Activated T-cell treated with anti-CD3 and anti-CD28 coated beads, Interleukin-2, amount 50 U/mL, for 4 hours (primary cell): ENCODE measurements at regions not wholly inside any gene's neighbourhood (a gene's known extent, or its start where the extent isn't known, plus 50 kb on each side); places are given as distances from the start of the nearest gene placed in this dataset.
"Not testable (repeated sequence)": the region's sequence is repeated elsewhere in the genome, so short reads cannot be mapped to it uniquely, and the experiment has no call there.

Experiments
- ATAC-seq, 2 donors: fragments of 200-7000 bp; cut with Tn5 transposase; one replicate each; pipeline ENCODE4 v1.10.0; 2021
- DNase-seq: peaks from one replicate; pipeline ENCODE4 v3.0.0-alpha.2; 2020
- H3K27me3 Mint-ChIP-seq: one replicate; pipeline ENCODE4 v1.8.0; 2021; ENCODE audit warnings: low read depth, mixed read lengths
- H3K36me3 Mint-ChIP-seq: one replicate; pipeline ENCODE4 v1.8.0; 2022; ENCODE audit warnings: mixed read lengths; ENCODE audit not compliant: insufficient read depth
- H3K4me1 Mint-ChIP-seq: one replicate; pipeline ENCODE4 v1.8.0; 2021; ENCODE audit warnings: low read depth, mixed read lengths
- H3K4me3 Mint-ChIP-seq: one replicate; pipeline ENCODE4 v1.8.0; 2021; ENCODE audit warnings: mild to moderate bottlenecking, moderate library complexity, mixed read lengths
- H3K9me3 Mint-ChIP-seq: one replicate; pipeline ENCODE4 v1.8.0; 2021; ENCODE audit warnings: mixed read lengths

GRCh38 chr2:242010252-242011166 lies 141.0 kb downstream of the RTP5 start:
- not testable (repeated sequence) for H3K4me1 Mint-ChIP-seq, ATAC-seq, H3K36me3 Mint-ChIP-seq, H3K27me3 Mint-ChIP-seq, H3K9me3 Mint-ChIP-seq, DNase-seq, H3K4me3 Mint-ChIP-seq

- Mint-ChIP-seq H3K27me3 (no peaks in the 10 kb centered on the region), H3K4me1 (no peaks in the 10 kb centered on the region), H3K36me3 (no peaks in the 10 kb centered on the region), H3K4me3 (no peak overlapping the region), H3K9me3 (no peaks in the 10 kb centered on the region)
- ATAC-seq (peak in 1 of 2 donors; percentile 28), DNase-seq (no peak)
These were observed 141.6 kb downstream of the RTP5 start for GRCh38 chr2:242011167-242011513.

GRCh38 chr2:242011516-242011915 lies 142.0 kb downstream of the RTP5 start:
- Mint-ChIP-seq H3K4me1 (no peaks in the 10 kb centered on the region), H3K36me3 (no peaks in the 10 kb centered on the region), H3K9me3 (no peaks in the 10 kb centered on the region), H3K27me3 (no peaks in the 10 kb centered on the region), H3K4me3 (no peak overlapping the region)
- ATAC-seq = no peak
- no peak for DNase-seq

- Mint-ChIP-seq H3K4me1 (no peaks in the 10 kb centered on the region), H3K36me3 (no peaks in the 10 kb centered on the region), H3K9me3 (no peaks in the 10 kb centered on the region), H3K4me3 (no peak overlapping the region), H3K27me3 (no peaks in the 10 kb centered on the region)
- ATAC-seq (no peak), DNase-seq (no peak)
These were observed 142.6 kb downstream of the RTP5 start for GRCh38 chr2:242011991-242012764.

GRCh38 chr2:242012956-242013764 lies 143.6 kb downstream of the RTP5 start:
- no peaks in the 10 kb centered on the region for H3K36me3 Mint-ChIP-seq
- no peaks in the 10 kb centered on the region for H3K27me3 Mint-ChIP-seq
- DNase-seq (no peak), ATAC-seq (no peak)
- no peak overlapping the region for H3K4me3 Mint-ChIP-seq
- H3K4me1 Mint-ChIP-seq = no peaks in the 10 kb centered on the region
- no peaks in the 10 kb centered on the region for H3K9me3 Mint-ChIP-seq

GRCh38 chr2:242013771-242014170 lies 144.2 kb downstream of the RTP5 start:
- no peaks in the 10 kb centered on the region for H3K9me3 Mint-ChIP-seq
- no peak for ATAC-seq
- DNase-seq = no peak
- H3K27me3 Mint-ChIP-seq = no peaks in the 10 kb centered on the region
- H3K4me1 Mint-ChIP-seq = no peaks in the 10 kb centered on the region
- H3K4me3 Mint-ChIP-seq = no peak overlapping the region
- H3K36me3 Mint-ChIP-seq = no peaks in the 10 kb centered on the region

GRCh38 chr2:242015108-242016065 lies 145.9 kb downstream of the RTP5 start:
- ATAC-seq (no peak), DNase-seq (no peak)
- H3K4me1 Mint-ChIP-seq = no peaks in the 10 kb centered on the region
- no peak overlapping the region for H3K4me3 Mint-ChIP-seq
- H3K36me3 Mint-ChIP-seq = no peaks in the 10 kb centered on the region
- no peaks in the 10 kb centered on the region for H3K9me3 Mint-ChIP-seq
- H3K27me3 Mint-ChIP-seq = peaks cover 3% of the 10 kb centered on the region

GRCh38 chr2:242017086-242017485 lies 147.6 kb downstream of the RTP5 start:
- no peak for ATAC-seq
- Mint-ChIP-seq H3K4me3 (no peak overlapping the region), H3K9me3 (no peaks in the 10 kb centered on the region), H3K27me3 (peaks cover 6% of the 10 kb centered on the region), H3K4me1 (no peaks in the 10 kb centered on the region), H3K36me3 (no peaks in the 10 kb centered on the region)
- DNase-seq = no peak

- not testable (repeated sequence) for H3K4me3 Mint-ChIP-seq, H3K9me3 Mint-ChIP-seq, ATAC-seq, DNase-seq, H3K4me1 Mint-ChIP-seq, H3K36me3 Mint-ChIP-seq
- peaks cover 15% of the 10 kb centered on the region for H3K27me3 Mint-ChIP-seq
These were observed 148.9 kb downstream of the RTP5 start for GRCh38 chr2:242018416-242018815.

GRCh38 chr2:242019344-242019743 lies 149.8 kb downstream of the RTP5 start:
- Mint-ChIP-seq H3K9me3 (no peaks in the 10 kb centered on the region), H3K27me3 (peaks cover 19% of the 10 kb centered on the region), H3K36me3 (peaks cover 3% of the 10 kb centered on the region), H3K4me1 (no peaks in the 10 kb centered on the region), H3K4me3 (no peak overlapping the region)
- DNase-seq (no peak), ATAC-seq (no peak)

- Mint-ChIP-seq H3K9me3 (no peaks in the 10 kb centered on the region), H3K4me1 (no peaks in the 10 kb centered on the region), H3K4me3 (no peak overlapping the region), H3K36me3 (peaks cover 12% of the 10 kb centered on the region), H3K27me3 (peaks cover 22% of the 10 kb centered on the region)
- ATAC-seq (no peak), DNase-seq (no peak)
These were observed 150.9 kb downstream of the RTP5 start for GRCh38 chr2:242020196-242021004.

- no peak for ATAC-seq
- no peak for DNase-seq
- Mint-ChIP-seq H3K27me3 (peaks cover 29% of the 10 kb centered on the region), H3K4me1 (no peaks in the 10 kb centered on the region), H3K9me3 (no peaks in the 10 kb centered on the region), H3K4me3 (no peak overlapping the region), H3K36me3 (peaks cover 14% of the 10 kb centered on the region)
These were observed 153.2 kb downstream of the RTP5 start for GRCh38 chr2:242022550-242023290.
